ENCODE measurements at regions not wholly inside any gene's neighbourhood (a gene's known extent, or its start where the extent isn't known, plus 50 kb on each side); places are given as distances from the start of the nearest gene placed in this dataset.
"Not testable (repeated sequence)": the region's sequence is repeated elsewhere in the genome, so short reads cannot be mapped to it uniquely, and the experiment has no call there.

DNA sequence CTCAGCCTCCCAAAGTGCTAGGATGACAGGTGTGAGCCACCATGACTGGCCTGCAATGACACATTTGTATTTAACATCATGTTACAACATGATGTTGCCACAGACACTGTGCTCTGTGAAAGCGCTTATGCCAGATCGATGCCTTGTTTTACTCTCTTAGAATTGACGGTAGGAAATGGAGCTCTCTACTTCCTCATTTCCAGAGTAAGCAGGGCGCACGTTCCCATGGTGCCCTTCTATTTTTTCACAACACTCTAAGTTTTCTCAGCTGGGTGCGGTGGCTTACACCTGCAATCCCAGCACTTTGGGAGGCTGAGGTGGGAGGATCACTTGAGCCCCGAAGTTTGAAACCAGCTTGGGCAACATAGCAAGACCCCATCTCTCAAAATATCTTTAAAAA, 60.7 kb upstream of the DHRSX start:
- DNase-seq, result no peak

DNA sequence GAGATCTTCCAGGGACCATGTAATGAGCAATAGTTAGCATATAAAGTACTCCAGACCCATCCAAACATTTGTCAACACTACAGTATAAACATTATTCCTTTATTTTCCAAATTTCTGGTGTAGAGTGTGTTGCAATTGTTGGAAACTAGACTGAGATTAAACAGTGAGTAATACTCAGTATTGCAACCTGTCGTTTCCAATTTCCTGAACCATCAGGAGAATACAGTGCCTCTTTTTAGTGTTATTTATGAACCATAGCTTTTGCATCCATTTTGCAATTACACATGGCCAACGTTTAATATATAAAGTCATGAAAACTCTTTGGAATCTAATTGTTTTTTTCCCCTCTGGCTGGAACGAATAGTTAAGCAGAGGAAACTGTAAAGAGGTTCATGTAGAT, 58.3 kb upstream of the DHRSX start:
- DNase-seq, result no peak

DNA sequence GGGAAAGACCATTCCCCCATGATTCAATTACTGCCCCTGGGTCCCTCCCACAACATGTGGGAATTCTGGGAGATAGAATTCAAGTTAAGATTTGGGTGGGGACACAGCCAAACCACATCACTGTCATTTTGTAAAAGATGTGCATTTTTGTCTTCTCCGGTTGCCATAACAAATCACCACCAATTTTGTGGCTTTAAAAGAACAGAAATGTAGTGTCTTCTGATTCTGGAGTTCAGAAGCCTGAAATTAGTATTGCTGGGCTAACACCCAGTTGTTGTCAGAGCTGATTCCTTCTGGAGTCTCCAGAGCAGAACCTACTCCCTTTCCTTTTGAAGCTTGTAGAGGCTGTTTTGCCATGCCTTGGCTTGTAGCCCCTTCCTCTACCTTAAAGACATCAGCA, 54.1 kb upstream of the DHRSX start:
- DNase-seq, result no peak

DNA sequence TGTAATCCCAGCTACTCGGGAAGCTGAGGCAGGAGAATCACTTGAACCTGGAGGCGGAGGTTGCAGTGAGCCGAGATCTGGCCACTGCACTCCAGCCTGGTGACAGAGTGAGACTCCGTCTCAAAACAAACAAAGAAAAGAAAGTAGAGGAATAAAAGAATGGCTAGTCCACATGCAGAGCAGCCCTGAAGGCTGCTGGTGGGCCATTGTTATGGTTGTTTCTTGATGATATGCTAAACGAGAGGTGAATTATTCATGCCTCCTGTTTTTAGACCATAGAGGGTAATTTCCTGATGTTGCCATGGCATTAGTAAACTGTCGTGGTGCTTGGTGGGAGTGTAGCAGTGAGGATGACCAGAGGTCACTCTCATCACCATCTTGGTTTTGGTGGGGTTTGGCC, 53.3 kb upstream of the DHRSX start:
- DNase-seq, result not testable (repeated sequence)

DNA sequence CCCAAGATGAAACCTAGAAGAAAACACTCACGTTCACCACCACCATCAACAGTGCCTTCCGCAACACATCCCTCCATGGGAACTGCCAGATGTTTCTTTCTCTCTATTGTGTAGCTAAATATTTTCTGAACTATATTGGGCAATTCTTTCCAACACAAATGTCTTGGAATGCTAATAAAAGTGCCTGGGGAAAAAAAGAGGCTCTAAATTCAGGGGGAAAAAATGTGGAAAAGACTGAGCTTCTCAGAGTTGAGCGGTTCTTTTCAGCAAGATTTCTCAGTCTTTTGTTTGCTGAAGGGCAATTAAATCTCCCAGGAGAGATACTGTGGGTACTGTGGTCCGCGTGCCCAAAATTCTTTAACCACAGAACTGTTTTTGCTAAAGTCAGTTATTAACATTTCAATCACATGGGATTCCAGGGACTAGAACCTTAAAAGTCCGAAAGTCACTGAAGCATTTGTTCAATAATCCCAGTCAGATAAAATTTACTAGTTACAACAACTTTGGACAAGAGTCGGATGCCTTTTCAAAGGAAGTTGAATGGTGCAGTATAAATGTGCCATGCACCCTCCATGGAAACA, 51.9 kb upstream of the DHRSX start:
- DNase-seq, result no peak

DNA sequence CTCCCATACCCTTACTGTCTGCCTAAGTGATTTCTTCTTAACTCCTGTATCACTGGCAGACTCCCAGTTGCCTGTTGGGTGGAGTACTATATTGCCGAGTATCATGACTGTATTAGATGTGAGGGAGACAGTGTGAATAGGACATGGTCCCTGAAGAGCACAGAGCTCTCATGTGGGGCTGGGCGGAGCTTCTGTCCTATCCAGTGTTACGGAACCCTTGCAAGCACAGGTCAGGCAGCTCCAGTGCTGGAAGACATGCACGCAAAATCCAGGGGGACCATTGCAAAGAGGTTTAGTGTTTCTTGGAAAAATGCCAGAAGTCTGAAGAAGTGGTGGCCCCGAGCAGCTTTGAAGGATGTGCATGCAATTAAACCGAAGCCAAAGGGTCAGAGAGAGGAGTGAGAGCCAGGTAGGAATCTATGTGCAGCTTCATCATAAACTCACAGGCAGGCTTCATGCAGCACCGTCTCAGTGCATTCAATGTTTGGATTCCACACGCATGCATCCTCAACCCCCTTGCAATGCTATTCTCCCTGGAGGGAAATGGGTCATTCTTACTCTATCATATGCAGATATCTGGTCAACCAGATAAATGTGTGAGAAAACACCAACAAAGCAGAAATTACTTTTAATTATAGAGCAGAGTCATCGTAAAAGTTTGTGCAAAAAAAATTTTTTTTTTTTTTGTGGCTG, 49.7 kb upstream of the DHRSX start:
- peak; percentile 56 for DNase-seq
